IPS DF 4.7 (cell line): ENCODE measurements at regions not wholly inside any gene's neighbourhood (a gene's known extent, or its start where the extent isn't known, plus 50 kb on each side); places are given as distances from the start of the nearest gene placed in this dataset.
"Not testable (repeated sequence)": the region's sequence is repeated elsewhere in the genome, so short reads cannot be mapped to it uniquely, and the experiment has no call there.

ENCODE experiments used
- DNase-seq: peaks from one replicate; pipeline ENCODE4 v3.0.0-alpha.2; 2013; ENCODE audit warnings: low spot score; ENCODE audit errors: extremely low read depth

GRCh38 chr9:81431641-81432040 is 257.7 kb downstream of the TLE1 start:
- DNase-seq, result no peak

GRCh38 chr9:81430727-81431126 is 258.6 kb downstream of the TLE1 start:
- no peak for DNase-seq

GRCh38 chr9:81427870-81428269 is 261.5 kb downstream of the TLE1 start:
- DNase-seq, result no peak

- no peak for DNase-seq
Observed at GRCh38 chr9:81424431-81424830, 264.9 kb downstream of the TLE1 start.

GRCh38 chr9:81423589-81424326 is 265.6 kb downstream of the TLE1 start:
- DNase-seq, result no peak

- DNase-seq, result not testable (repeated sequence)
Observed at GRCh38 chr9:81421090-81421489, 268.3 kb downstream of the TLE1 start.

GRCh38 chr9:81420024-81420423 is 269.3 kb downstream of the TLE1 start:
- DNase-seq, result no peak

GRCh38 chr9:81417941-81418340 is 271.4 kb downstream of the TLE1 start:
- no peak for DNase-seq

GRCh38 chr9:81417299-81417675 is 272.1 kb downstream of the TLE1 start:
- no peak for DNase-seq

GRCh38 chr9:81416476-81417298 is 272.7 kb downstream of the TLE1 start:
- no peak for DNase-seq

GRCh38 chr9:81414836-81415235 is 274.5 kb downstream of the TLE1 start:
- DNase-seq, result no peak

GRCh38 chr9:81411961-81412360 is 277.4 kb downstream of the TLE1 start:
- no peak for DNase-seq

- DNase-seq, result no peak
Observed at GRCh38 chr9:81410201-81410600, 279.1 kb downstream of the TLE1 start.

GRCh38 chr9:81408951-81409350 is 280.4 kb downstream of the TLE1 start:
- no peak for DNase-seq

GRCh38 chr9:81404931-81405598 is 284.3 kb downstream of the TLE1 start:
- DNase-seq, result no peak

GRCh38 chr9:81397481-81398381 is 291.6 kb downstream of the TLE1 start:
- DNase-seq, result no peak

GRCh38 chr9:81396528-81396927 is 292.8 kb downstream of the TLE1 start:
- DNase-seq, result no peak

GRCh38 chr9:81395676-81396054 is 293.7 kb downstream of the TLE1 start:
- no peak for DNase-seq

- no peak for DNase-seq
Observed at GRCh38 chr9:81394881-81395675, 294.3 kb downstream of the TLE1 start.
